GM18511 (cell line): ENCODE measurements at regions not wholly inside any gene's neighbourhood (a gene's known extent, or its start where the extent isn't known, plus 50 kb on each side); places are given as distances from the start of the nearest gene placed in this dataset.
A peak's percentile ranks its signal among the peaks of the same experiment; 100 is the strongest.
"Not testable (repeated sequence)": the region's sequence is repeated elsewhere in the genome, so short reads cannot be mapped to it uniquely, and the experiment has no call there.

Source experiments
- ATAC-seq: cut with Tn5 transposase; IDR thresholded peaks from one replicate; pipeline ENCODE4 v1.9.1; 2021; ENCODE audit warnings: mild to moderate bottlenecking, moderate library complexity; ENCODE audit not compliant: unreplicated experiment

- no peak for ATAC-seq
Observed at GRCh38 chr4:31241504-31242106, 521.4 kb downstream of the PCDH7 start.

- ATAC-seq: no peak
Observed at GRCh38 chr4:31246856-31247255, 526.7 kb downstream of the PCDH7 start.

- no peak for ATAC-seq
Observed at GRCh38 chr4:31259119-31259518, 539.0 kb downstream of the PCDH7 start.

- no peak for ATAC-seq
Observed at GRCh38 chr4:31261632-31262031, 541.5 kb downstream of the PCDH7 start.

- not testable (repeated sequence) for ATAC-seq
Observed at GRCh38 chr4:31266094-31266493, 545.9 kb downstream of the PCDH7 start.

- no peak for ATAC-seq
Observed at GRCh38 chr4:31272331-31273061, 552.3 kb downstream of the PCDH7 start.

- no peak for ATAC-seq
Observed at GRCh38 chr4:31275906-31276305, 555.7 kb downstream of the PCDH7 start.

GRCh38 chr4:31283679-31284078, 563.5 kb downstream of the PCDH7 start:
- no peak for ATAC-seq

- peak; percentile 48 for ATAC-seq
Observed at GRCh38 chr4:31290836-31291235, 570.7 kb downstream of the PCDH7 start.

GRCh38 chr4:31291238-31291637, 571.1 kb downstream of the PCDH7 start:
- ATAC-seq: peak; percentile 89

GRCh38 chr4:31294655-31295480, 574.7 kb downstream of the PCDH7 start:
- ATAC-seq: no peak

- no peak for ATAC-seq
Observed at GRCh38 chr4:31298737-31299136, 578.6 kb downstream of the PCDH7 start.

GRCh38 chr4:31307029-31307428, 586.9 kb downstream of the PCDH7 start:
- ATAC-seq: no peak

- no peak for ATAC-seq
Observed at GRCh38 chr4:31324814-31325213, 604.6 kb downstream of the PCDH7 start.

GRCh38 chr4:31325300-31325699, 605.1 kb downstream of the PCDH7 start:
- ATAC-seq: no peak

- no peak for ATAC-seq
Observed at GRCh38 chr4:31327031-31327430, 606.9 kb downstream of the PCDH7 start.

GRCh38 chr4:31328932-31329331, 608.8 kb downstream of the PCDH7 start:
- no peak for ATAC-seq

- no peak for ATAC-seq
Observed at GRCh38 chr4:31334086-31334910, 614.1 kb downstream of the PCDH7 start.

- no peak for ATAC-seq
Observed at GRCh38 chr4:31338000-31338399, 617.8 kb downstream of the PCDH7 start.

- no peak for ATAC-seq
Observed at GRCh38 chr4:31341601-31342359, 621.6 kb downstream of the PCDH7 start.
